Stimulated activated CD8-positive, alpha-beta memory T cell treated with anti-CD3 and anti-CD28 coated beads, Interleukin-2, amount 100 ng/mL, for 48 hours (primary cell): ENCODE measurements at regions not wholly inside any gene's neighbourhood (a gene's known extent, or its start where the extent isn't known, plus 50 kb on each side); places are given as distances from the start of the nearest gene placed in this dataset.
"Not testable (repeated sequence)": the region's sequence is repeated elsewhere in the genome, so short reads cannot be mapped to it uniquely, and the experiment has no call there.

Experiments
- DNase-seq, 2 donors: peaks; one replicate each; pipeline ENCODE4 v3.0.0-alpha.2; 2020; ENCODE audit warnings: low read depth in 2 of 2

DNA sequence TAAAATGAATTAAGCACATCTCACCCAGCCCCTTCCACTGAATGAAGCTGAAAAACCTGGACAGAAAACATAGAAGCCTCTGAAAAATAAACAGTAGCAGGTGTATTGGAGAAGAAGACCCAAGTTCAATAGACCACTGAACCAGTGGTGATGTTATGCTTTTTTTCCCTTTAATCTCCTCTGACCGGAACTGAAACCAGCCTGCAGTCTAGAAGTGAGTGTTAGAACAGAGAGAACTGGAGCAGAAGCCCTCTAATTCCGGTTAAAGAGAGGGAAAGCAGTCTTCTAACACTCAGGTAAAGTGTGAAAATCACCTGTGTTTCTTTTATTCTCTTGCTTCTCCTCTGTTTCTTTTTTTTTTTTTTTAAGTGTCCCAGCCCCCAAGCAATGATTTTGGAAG lies 83.5 kb upstream of the CCL21 start:
- no peak for DNase-seq

- no peak for DNase-seq
These were observed 74.1 kb upstream of the CCL21 start for GRCh38 chr9:34783951-34784487.

GRCh38 chr9:34782372-34782771 lies 72.4 kb upstream of the CCL21 start:
- no peak for DNase-seq

GRCh38 chr9:34777666-34778065 lies 67.7 kb upstream of the CCL21 start:
- DNase-seq: no peak

DNA sequence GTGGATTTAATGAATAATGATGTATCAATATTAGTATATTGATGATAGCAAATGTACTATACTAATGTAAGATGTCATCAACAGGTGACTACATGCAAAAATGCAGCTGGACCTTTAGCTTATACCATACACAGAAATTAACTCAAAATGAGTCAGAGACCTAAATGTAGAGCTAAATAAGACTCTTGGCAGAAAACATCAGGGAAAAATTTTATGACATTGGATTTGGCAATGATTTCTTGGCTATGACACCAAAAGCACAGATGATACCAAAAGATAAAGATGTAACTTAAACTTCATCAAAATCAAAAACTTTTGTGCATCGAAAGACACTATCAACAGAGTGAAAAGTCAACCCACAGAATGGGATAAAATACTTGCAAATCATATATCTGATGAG lies 64.0 kb upstream of the CCL21 start:
- DNase-seq: no peak

GRCh38 chr9:34773306-34773910 lies 63.5 kb upstream of the CCL21 start:
- no peak for DNase-seq

DNA sequence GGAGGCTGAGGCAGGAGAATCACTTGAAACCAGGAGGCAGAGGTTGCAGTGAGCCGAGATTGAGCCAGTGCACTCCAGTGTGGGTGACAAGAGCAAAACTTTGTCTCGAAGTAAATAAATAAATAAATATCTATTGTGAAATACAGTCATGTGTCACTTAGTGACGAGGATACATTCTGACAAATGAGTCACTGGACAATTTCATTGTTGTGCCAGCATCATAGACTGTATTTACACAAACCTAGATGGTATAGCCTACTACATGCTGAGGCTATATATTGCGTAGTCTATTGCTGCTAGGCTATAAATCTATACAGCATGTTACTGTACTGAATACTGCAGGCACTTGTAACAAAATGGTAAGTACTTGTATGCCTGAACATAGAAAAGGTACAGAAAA lies 61.1 kb upstream of the CCL21 start:
- no peak for DNase-seq

DNA sequence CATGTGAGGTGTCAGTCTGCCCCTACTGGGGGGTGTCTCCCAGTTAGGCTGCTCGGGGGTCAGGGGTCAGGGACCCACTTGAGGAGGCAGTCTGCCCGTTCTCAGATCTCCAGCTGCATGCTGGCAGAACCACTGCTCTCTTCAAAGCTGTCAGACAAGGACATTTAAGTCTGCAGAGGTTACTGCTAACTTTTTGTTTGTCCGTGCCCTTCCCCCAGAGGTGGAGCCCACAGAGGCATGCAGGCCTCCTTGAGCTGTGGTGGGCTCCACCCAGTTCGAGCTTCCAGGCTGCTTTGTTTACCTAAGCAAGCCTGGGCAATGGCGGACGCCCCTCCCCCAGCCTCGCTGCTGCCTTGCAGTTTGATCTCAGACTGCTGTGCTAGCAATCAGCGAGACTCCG lies 57.2 kb upstream of the CCL21 start:
- DNase-seq: not testable (repeated sequence)

DNA sequence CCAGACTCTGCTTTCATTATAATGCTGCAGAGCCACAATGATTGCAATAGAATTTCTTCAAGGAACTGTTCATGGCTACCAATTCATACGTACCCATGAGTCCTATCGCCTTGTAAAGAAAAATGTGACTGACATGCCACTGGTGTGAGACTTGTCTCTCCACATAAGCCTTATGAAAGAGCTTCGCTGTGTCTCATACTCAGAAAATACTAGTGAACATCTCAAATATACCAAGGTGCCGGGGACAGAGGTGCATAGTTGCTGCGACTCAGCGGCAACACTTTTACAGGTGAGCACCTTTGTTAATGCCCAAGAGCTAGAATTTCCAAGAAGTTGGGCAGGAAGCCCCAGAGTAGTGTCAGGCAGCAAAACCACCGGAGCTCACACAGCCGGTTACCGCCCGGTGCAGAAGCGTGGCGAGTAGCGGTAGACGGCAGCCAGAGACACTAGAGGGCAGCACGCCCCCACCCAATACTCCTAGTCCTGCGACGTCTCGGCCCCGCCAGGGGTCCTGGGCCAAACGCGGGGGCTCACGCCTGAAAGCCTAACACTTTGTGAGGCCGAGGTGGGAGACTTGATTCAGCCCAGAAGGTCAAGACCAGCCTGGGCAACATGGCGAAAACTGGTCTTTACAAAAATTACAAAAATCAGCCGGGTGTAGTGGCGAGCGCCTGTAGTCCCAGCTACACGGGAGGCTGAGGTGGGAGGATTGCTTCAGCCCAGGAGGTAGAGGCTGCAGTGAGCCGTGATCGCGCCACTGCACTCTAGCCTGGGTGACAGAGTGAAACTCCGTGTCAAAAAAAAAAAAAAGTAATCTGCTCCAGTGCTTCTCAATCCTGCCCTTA lies 50.5 kb upstream of the CCL21 start:
- peak; percentile 27 to 45 for DNase-seq
